GM10266 (cell line): ENCODE measurements at regions not wholly inside any gene's neighbourhood (a gene's known extent, or its start where the extent isn't known, plus 50 kb on each side); places are given as distances from the start of the nearest gene placed in this dataset.

Experiments used
- DNase-seq: peaks from one replicate; pipeline ENCODE4 v3.0.0; 2012; ENCODE audit errors: extremely low spot score
- TF ChIP-seq, protein P1 (sequence below): IDR thresholded peaks from 2 replicates; pipeline ENCODE4 v1.5.1; 2012; ENCODE audit warnings: mild to moderate bottlenecking, low read depth; ENCODE audit not compliant: control insufficient read depth, insufficient read depth; ENCODE audit errors: missing control alignments

DNA sequence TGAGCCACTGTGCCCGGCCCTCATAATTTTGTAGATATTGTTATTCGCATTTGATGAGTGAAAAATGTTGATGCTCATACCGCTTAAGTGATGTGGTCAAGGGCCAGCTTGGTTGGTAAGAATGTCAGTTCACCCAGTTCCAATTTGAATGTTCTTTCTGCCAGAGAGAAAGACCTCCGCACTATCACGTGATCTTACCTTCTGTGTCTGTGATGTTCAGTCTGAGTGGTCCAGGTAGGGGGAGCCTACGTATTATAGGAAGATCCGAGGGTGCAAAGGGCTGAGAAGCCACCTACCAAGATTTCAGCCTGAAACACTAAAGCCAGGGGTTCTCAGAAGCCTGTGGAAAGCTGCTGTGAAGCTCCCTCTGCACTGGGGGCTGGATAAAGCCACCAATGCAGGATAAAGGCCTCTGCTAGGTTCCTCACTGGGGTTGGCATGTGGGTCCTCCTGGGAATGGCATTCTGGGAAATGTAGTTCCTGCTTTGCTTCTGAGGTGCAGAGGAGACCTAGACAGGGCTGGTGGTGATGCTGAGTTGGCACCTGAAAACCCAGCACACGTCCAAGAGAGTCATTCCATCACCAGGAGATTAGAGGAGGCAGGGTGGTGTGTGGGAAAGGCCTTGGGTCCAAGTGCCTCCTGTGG, 64.7 kb upstream of the AOAH start:
- TF ChIP-seq, protein P1, sequence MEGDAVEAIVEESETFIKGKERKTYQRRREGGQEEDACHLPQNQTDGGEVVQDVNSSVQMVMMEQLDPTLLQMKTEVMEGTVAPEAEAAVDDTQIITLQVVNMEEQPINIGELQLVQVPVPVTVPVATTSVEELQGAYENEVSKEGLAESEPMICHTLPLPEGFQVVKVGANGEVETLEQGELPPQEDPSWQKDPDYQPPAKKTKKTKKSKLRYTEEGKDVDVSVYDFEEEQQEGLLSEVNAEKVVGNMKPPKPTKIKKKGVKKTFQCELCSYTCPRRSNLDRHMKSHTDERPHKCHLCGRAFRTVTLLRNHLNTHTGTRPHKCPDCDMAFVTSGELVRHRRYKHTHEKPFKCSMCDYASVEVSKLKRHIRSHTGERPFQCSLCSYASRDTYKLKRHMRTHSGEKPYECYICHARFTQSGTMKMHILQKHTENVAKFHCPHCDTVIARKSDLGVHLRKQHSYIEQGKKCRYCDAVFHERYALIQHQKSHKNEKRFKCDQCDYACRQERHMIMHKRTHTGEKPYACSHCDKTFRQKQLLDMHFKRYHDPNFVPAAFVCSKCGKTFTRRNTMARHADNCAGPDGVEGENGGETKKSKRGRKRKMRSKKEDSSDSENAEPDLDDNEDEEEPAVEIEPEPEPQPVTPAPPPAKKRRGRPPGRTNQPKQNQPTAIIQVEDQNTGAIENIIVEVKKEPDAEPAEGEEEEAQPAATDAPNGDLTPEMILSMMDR: no peak
- no peak for DNase-seq

DNA sequence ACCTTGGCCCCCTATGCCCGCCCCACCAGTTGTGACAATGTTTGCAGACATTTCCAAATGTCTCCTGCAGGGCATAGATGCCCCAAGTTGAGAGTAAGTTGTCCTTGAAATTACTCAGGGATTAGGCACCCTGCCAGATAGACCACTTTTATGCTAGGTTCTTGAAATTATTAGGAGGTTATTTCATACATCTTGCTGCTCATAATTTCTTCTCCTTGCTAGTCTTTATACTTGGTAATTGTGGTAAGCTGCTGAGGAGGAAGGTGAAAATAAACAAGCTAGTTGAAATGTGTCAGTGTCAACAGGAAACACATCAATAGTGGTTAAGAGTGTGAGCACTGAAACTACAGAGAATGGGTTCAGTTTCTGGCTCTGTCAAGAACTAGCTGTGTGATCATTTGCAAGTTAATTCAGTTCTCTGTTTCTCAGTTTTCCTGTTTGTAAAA, 63.7 kb upstream of the AOAH start:
- TF ChIP-seq, protein P1: no peak
- DNase-seq: no peak

DNA sequence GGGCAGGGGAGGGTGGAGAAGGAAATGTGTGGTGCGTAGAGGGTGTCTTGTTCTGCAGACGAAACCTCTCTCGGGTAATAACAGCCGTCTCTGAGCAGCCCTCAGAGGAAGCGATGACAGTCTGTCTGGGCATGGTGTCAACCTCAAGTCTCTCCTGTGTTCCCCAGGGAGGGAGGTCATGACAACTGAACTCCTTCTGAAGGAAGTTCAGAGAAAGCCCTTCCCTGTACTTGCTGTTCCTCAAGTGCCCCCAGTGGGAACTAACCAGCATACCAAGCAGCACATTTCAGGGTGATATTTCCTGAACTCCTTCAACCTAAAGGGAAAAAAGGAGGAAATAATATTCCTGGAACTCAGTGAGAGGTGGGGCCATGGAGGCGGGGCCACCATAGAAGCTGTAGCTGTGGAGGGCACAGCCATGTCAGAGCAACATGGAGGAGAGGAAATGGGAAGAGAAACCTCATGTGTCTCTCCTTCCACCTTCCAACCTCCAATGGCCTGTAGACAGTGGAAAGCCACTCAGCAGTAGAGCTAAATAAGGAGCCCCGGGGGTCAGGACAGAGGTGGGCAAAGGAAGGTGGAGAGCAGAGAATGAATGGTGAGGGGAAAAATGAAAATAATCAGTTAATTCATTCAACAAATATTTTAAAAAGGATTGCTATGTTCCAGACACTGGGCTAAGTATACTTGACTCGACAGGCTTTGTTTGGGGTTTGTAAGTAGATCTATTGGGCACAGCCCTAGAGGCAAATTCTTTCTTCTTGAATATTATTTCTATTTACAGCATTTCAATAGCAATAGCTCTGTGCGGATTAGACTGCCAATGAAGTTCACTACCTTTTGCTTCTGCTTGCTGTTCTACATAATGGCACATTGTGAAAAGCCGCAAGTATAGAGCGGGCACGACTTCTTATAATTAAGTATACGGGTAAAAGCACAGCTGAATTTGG, 61.0 kb upstream of the AOAH start:
- peak; percentile 25 for DNase-seq
- TF ChIP-seq, protein P1: no peak

DNA sequence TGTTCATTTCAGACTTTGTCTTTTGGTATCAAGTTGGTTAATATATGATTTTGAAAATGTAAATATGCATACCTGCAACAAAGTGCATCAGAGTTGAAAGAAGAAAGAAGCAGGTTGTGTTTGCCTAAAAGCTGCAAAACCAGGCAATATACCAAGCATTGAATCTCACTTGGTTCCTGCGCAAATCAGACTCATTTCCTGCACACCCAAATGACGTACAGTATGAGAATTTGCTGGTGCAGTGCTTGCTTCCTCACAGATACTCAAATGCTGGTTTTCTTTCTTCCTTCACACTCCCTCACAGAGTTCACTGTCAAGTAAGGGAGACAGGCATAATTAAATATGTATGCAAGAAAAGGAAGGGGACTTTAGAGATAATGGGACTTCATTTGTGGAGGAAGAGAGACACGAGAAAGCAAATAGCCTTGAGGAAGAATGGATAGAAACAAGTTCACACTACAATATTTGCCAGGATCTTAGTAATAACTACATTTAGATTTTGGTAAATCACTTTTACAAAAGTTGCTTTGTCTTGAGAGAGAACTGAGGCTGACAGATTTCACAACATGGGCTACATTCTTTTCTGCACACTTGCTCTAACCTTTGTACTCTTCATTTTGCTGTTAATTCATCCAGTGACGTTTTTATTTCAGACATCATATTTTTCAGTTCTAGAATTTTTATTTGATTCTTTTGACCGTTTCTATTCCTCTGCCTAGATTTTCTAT, 56.9 kb upstream of the AOAH start:
- no peak for DNase-seq

DNA sequence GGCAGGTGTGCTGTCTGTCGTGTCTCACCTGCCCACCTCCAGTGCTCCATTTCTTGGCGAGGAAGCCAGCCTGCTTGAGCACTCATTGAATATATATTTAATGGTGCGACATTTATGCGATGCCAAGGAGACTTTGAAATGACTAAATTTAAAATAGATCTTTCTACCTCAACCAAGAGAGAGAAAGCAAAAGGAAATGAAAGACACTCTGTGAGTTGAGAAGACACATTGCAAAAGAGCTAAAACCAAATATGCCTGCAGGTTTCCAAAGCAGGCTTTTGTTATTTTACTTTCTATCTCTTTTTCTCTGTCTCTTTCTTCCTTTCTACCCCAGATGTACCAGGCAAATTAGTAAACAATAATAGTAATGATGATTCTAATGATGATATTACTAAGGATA, 53.6 kb upstream of the AOAH start:
- no peak for DNase-seq

More for the DNA sequence above, 56.9 kb upstream of the AOAH start:
- TF ChIP-seq, protein P1: no peak

DNA sequence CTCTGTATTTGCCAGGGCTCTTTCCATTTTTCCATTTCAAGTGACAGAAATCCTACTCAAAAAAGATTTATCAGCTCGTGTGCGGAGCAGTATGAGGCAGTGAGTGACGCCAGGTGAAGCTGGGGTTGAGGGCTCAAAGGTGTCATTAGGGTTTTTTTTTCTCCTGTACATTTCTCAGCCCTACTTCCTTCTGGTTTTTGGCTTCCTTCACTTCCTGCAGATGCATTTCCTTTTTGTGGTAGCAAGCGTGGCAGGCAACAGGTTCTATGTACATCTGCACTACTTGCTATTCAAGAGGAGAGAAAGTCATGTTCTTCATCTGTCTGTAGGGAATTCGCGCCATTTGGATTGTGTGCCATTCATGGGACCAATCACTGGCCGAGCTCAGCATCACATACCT, 52.8 kb upstream of the AOAH start:
- TF ChIP-seq, protein P1: no peak
- DNase-seq: no peak

More for the DNA sequence above, 53.6 kb upstream of the AOAH start:
- TF ChIP-seq, protein P1: no peak
